Hepatocyte (in vitro differentiated cells): ENCODE measurements at regions not wholly inside any gene's neighbourhood (a gene's known extent, or its start where the extent isn't known, plus 50 kb on each side); places are given as distances from the start of the nearest gene placed in this dataset.

Source experiments
- DNase-seq: peaks from one replicate; pipeline ENCODE4 v3.0.0-alpha.2; 2016; ENCODE audit warnings: low spot score
- H2AFZ ChIP-seq: fragments of 200-600 bp; sonication (generic); 2 replicates; pipeline ENCODE4 v1.6.0; 2016; ENCODE audit warnings: antibody characterized with exemption, mild to moderate bottlenecking
- H3K27ac ChIP-seq: fragments of 200-600 bp; sonication (generic); 2 replicates; pipeline ENCODE4 v1.5.1; 2016; ENCODE audit warnings: mild to moderate bottlenecking
- H3K27me3 ChIP-seq: fragments of 200-600 bp; sonication (generic); 2 replicates; pipeline ENCODE4 v1.6.1; 2016
- H3K36me3 ChIP-seq: fragments of 200-600 bp; sonication (generic); replicated peaks from 2 replicates; pipeline ENCODE4 v1.5.1; 2016; ENCODE audit warnings: low read depth; ENCODE audit not compliant: insufficient read depth
- H3K4me1 ChIP-seq: fragments of 200-600 bp; sonication (generic); 2 replicates; pipeline ENCODE4 v1.5.1; 2016; ENCODE audit warnings: mild to moderate bottlenecking, moderate library complexity; ENCODE audit not compliant: insufficient read depth
- H3K4me2 ChIP-seq: fragments of 200-600 bp; sonication (generic); 2 replicates; pipeline ENCODE4 v1.6.0; 2016
- H3K4me3 ChIP-seq: fragments of 200-600 bp; sonication (generic); 2 replicates; pipeline ENCODE4 v1.5.1; 2016; ENCODE audit warnings: mild to moderate bottlenecking
- H3K79me2 ChIP-seq: fragments of 200-600 bp; sonication (generic); 2 replicates; pipeline ENCODE4 v1.6.0; 2017; ENCODE audit warnings: mild to moderate bottlenecking
- H3K9me2 ChIP-seq: fragments of 200-600 bp; sonication (generic); replicated peaks from 2 replicates; pipeline ENCODE4 v1.6.0; 2017; ENCODE audit warnings: mild to moderate bottlenecking; ENCODE audit not compliant: insufficient read depth
- H3K9me3 ChIP-seq: fragments of 200-600 bp; sonication (generic); 2 replicates; pipeline ENCODE4 v1.5.1; 2016; ENCODE audit warnings: low read depth, mild to moderate bottlenecking
- H4K20me1 ChIP-seq: fragments of 200-600 bp; sonication (generic); 2 replicates; pipeline ENCODE4 v1.6.0; 2016; ENCODE audit warnings: mild to moderate bottlenecking; ENCODE audit not compliant: insufficient read depth, poor library complexity, severe bottlenecking
- CTCF ChIP-seq: fragments of 200-600 bp; sonication (generic); IDR thresholded peaks from 2 replicates; pipeline ENCODE4 v1.5.1; 2016; ENCODE audit warnings: antibody characterized with exemption, mild to moderate bottlenecking; ENCODE audit not compliant: poor library complexity
- EZH2 ChIP-seq: fragments of 200-600 bp; sonication (generic); IDR thresholded peaks from 2 replicates; pipeline ENCODE4 v1.6.1; 2016; ENCODE audit warnings: antibody characterized with exemption, mild to moderate bottlenecking, borderline replicate concordance
- EZH2phosphoT487 ChIP-seq: fragments of 200-600 bp; sonication (generic); IDR thresholded peaks from one replicate; pipeline ENCODE4 v1.6.1; 2018; ENCODE audit warnings: antibody characterized with exemption, mild to moderate bottlenecking, low read depth, moderate library complexity; ENCODE audit not compliant: unreplicated experiment, severe bottlenecking
- WGBS: methylation state at CpG from one replicate; pipeline ENCODE4 v1.1.6; 2016; ENCODE audit warnings: low lambda C conversion rate; ENCODE audit errors: missing lambda C conversion rate; 5-methylcytosine and 5-hydroxymethylcytosine counted together

GRCh38 chr3:75078290-75078689, 463.8 kb upstream of the CNTN3 start:
- Histone ChIP-seq H3K9me2 (no peaks in the 10 kb centered on the region), H3K36me3 (no peaks in the 10 kb centered on the region), H3K4me2 (no peak overlapping the region), H2AFZ (no peak overlapping the region), H3K79me2 (no peaks in the 10 kb centered on the region), H3K4me1 (no peaks in the 10 kb centered on the region), H4K20me1 (no peaks in the 10 kb centered on the region), H3K9me3 (no peaks in the 10 kb centered on the region), H3K4me3 (no peak overlapping the region), H3K27me3 (no peaks in the 10 kb centered on the region), H3K27ac (no peak overlapping the region)
- TF ChIP-seq EZH2 (no peak), EZH2phosphoT487 (no peak), CTCF (no peak)
- DNase-seq = no peak

- Histone ChIP-seq H3K9me2 (no peaks in the 10 kb centered on the region), H3K4me2 (no peak overlapping the region), H3K27me3 (no peaks in the 10 kb centered on the region), H2AFZ (no peak overlapping the region), H3K27ac (no peak overlapping the region), H3K9me3 (no peaks in the 10 kb centered on the region), H4K20me1 (no peaks in the 10 kb centered on the region), H3K4me3 (no peak overlapping the region), H3K4me1 (no peaks in the 10 kb centered on the region), H3K79me2 (no peaks in the 10 kb centered on the region), H3K36me3 (no peaks in the 10 kb centered on the region)
- 93% methylated on average over 4 of the region's 4 CpGs for WGBS
- TF ChIP-seq EZH2 = no peak
- no peak for TF ChIP-seq CTCF
- no peak for TF ChIP-seq EZH2phosphoT487
- no peak for DNase-seq
These were observed 468.4 kb upstream of the CNTN3 start for GRCh38 chr3:75082845-75083244.

- H3K4me1 ChIP-seq = no peaks in the 10 kb centered on the region
- H3K9me3 ChIP-seq = no peaks in the 10 kb centered on the region
- H3K4me3 ChIP-seq = no peak overlapping the region
- no peak for TF ChIP-seq EZH2phosphoT487
- no peak overlapping the region for H2AFZ ChIP-seq
- H3K79me2 ChIP-seq = no peaks in the 10 kb centered on the region
- no peaks in the 10 kb centered on the region for H3K27me3 ChIP-seq
- WGBS = 91% methylated on average over 3 of the region's 3 CpGs
- no peaks in the 10 kb centered on the region for H3K9me2 ChIP-seq
- H3K36me3 ChIP-seq = no peaks in the 10 kb centered on the region
- no peaks in the 10 kb centered on the region for H4K20me1 ChIP-seq
- no peak overlapping the region for H3K4me2 ChIP-seq
- no peak for DNase-seq
- H3K27ac ChIP-seq = no peak overlapping the region
These were observed 475.4 kb upstream of the CNTN3 start for GRCh38 chr3:75089841-75090240.

GRCh38 chr3:75101329-75102147, 487.1 kb upstream of the CNTN3 start:
- no peaks in the 10 kb centered on the region for H3K9me3 ChIP-seq
- peak overlapping the region; percentile 68 for H2AFZ ChIP-seq
- H3K4me3 ChIP-seq = no peak overlapping the region
- peak overlapping the region; percentile 71 for H3K27ac ChIP-seq
- H3K27me3 ChIP-seq = no peaks in the 10 kb centered on the region
- no peaks in the 10 kb centered on the region for H3K4me1 ChIP-seq
- H3K9me2 ChIP-seq = no peaks in the 10 kb centered on the region
- WGBS = 54% methylated on average over 11 of the region's 11 CpGs
- H4K20me1 ChIP-seq = no peaks in the 10 kb centered on the region
- peak overlapping the region; percentile 44 for H3K4me2 ChIP-seq
- TF ChIP-seq CTCF = no peak
- no peak for TF ChIP-seq EZH2phosphoT487
- no peak for TF ChIP-seq EZH2
- DNase-seq = peak; percentile 68
- H3K36me3 ChIP-seq = no peaks in the 10 kb centered on the region
- H3K79me2 ChIP-seq = no peaks in the 10 kb centered on the region
